ENCODE measurements at regions not wholly inside any gene's neighbourhood (a gene's known extent, or its start where the extent isn't known, plus 50 kb on each side); places are given as distances from the start of the nearest gene placed in this dataset.

DNA sequence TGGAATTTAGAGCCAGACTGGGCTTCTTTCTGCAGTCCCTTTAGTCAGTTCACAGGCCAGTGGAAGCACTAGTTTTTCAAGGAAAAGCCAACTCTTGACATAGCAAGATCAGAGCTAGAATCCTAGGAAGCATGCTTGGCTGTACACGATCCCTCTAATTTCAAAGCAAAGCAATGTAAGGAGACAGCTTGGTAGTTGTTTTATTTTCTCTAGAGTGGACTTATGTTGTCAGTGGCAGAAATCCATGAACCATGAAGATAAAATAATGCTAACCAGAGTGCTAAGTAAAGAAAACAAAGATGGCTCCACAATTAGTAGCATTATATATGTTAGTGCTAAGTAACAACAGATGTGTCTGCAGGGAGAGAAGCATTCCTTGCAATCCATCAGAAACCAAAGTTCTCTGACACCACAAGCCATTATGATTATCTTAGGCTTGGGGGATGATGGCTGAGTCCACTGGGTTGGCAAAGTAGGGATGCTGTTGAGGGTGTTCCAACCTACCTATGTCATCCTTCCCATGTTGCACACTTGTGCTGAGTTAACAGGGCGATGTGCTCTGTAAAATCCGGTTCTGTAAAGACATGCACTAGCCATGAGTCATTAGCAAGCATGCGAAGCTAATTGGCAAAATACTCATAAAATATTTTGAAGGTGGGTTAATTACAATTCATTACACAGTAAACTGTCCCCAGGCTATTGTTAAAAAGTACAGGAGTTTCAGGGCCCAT, 115.2 kb downstream of the BMP2 start:
- TF ChIP-seq, protein P1, sequence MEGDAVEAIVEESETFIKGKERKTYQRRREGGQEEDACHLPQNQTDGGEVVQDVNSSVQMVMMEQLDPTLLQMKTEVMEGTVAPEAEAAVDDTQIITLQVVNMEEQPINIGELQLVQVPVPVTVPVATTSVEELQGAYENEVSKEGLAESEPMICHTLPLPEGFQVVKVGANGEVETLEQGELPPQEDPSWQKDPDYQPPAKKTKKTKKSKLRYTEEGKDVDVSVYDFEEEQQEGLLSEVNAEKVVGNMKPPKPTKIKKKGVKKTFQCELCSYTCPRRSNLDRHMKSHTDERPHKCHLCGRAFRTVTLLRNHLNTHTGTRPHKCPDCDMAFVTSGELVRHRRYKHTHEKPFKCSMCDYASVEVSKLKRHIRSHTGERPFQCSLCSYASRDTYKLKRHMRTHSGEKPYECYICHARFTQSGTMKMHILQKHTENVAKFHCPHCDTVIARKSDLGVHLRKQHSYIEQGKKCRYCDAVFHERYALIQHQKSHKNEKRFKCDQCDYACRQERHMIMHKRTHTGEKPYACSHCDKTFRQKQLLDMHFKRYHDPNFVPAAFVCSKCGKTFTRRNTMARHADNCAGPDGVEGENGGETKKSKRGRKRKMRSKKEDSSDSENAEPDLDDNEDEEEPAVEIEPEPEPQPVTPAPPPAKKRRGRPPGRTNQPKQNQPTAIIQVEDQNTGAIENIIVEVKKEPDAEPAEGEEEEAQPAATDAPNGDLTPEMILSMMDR (conservative IDR thresholded peaks at IDR 0.05), result no peak
- no peak for TF ChIP-seq ZFX (IDR thresholded peaks at IDR 0.05)
- no peak overlapping the region for H3K27ac ChIP-seq

DNA sequence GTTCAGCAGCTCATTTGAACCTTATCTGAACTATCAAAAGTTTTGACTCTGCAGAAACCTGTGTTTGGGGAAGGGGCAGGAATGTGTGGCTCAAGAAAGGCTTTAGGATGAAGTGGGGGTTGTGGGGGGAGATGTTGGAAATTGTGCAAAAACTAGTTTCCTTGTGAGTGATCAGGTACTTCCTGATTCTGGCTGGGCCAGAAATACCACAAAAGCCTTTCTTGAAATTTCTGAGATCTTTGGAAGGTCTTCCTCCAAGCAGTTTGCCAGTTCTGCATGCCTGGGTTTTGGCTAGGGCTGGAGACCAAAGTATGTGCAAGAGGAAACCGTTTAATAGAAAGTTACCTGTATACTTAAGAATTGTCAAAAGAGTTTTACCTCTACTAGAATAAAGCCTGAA, 116.6 kb downstream of the BMP2 start:
- no peak overlapping the region for H3K27ac ChIP-seq
- no peak for TF ChIP-seq ZFX (IDR thresholded peaks at IDR 0.05)
- TF ChIP-seq, protein P1 (conservative IDR thresholded peaks at IDR 0.05), result no peak

DNA sequence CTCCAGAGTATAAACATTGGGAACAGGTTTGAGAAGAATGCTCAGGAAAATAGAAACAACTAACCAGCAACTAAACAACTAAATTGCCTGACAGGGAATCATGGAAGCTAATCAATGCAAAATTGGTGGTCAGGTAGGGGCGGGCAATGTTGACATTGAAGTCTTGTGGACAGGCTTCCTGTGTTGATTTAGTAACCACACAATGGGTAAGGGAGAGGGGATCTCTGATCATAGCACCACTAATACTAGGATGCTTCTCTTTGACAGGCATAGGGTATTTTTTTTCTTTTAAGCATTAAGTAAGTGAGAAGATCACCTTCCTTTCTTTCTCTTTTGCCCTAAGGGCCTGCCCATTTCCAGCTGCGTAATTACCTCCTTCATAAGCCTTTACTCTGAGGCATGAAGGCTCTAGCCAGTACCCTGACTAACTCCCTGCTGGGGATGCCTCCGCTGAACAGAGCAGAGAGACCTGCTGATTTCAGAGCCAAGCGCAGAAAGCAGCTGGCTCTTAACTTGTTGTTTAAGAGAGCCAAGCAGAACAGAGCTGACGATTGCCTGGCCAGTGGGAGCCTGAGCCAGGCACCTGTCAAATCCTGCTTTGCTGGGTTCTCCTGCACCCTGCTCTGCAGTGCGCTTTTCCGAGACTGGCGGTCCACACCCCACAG, 118.7 kb downstream of the BMP2 start:
- TF ChIP-seq, protein P1 (conservative IDR thresholded peaks at IDR 0.05), result no peak
- H3K27ac ChIP-seq, result no peak overlapping the region

DNA sequence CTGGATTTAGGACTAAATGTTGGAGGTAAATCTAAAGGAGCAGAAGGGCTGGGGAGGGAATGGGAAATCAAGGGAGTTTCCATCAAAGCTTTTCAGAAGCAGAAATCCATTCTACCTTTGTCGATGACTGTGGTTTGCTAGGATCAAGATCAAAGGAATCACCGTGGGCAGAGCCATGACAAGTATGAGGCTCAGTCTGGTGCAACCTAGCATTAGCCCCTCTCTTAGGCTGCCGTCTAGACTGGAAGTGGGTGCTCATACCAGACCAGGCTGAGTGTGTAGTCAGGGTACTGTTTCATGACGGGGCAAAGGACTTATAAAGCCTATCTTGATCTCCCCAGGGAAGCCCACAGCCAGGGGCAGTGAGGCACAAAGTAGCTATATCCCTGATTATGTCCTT, 120.5 kb downstream of the BMP2 start:
- H3K27ac ChIP-seq, result no peak overlapping the region
- no peak for TF ChIP-seq ZFX (IDR thresholded peaks at IDR 0.05)
- TF ChIP-seq, protein P1 (conservative IDR thresholded peaks at IDR 0.05), result no peak

DNA sequence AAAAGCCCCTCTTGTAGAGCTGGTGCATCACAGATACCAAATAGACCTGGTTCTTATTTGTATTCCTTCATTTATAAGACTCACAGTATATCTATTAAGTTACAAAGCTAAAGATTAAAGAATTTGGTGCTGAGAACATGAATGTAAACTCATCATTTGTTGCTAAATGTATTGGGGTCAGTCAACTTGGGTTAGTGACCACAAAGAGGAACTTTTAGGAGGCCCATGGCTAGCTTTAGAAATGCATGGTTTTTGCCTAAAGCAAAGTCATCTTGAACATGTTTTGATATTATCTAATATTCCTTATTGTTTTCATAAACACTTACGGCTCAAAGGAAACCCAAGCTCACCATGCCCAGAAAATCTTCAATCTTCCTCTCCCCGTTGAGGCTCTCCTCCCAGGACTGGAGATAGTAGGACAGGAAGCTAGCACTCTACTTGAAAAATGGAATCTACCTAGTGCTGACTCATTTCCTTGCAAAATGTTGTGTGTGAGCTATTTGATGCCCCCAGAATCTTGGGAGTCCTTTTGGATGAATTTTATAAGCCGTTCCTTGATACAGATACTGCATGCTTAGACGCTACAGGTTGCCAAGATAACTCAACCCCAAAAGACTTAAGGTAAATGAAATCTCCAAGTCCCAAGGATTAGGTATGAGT, 121.4 kb downstream of the BMP2 start:
- no peak overlapping the region for H3K27ac ChIP-seq
- TF ChIP-seq, protein P1 (conservative IDR thresholded peaks at IDR 0.05), result no peak
- no peak for TF ChIP-seq ZFX (IDR thresholded peaks at IDR 0.05)

DNA sequence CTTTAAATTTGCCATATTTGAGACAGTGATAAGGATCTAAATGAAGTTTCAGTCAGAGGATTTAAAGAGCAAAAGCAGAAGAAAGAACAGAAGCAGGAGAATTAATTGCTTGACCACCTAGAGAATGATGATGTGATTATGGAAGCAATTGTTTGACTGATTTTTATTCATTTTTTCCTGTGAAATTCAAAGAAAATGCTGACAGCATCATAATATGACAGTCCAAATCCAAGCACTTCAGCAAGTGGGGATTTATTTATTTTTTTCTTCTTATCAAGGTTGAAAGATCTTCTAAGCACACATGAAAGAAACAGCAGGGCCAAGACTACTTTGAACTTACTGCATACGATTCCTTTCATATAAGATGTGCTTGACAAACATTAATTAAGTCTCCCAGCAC, 125.2 kb downstream of the BMP2 start:
- no peak for TF ChIP-seq ZFX (IDR thresholded peaks at IDR 0.05)
- TF ChIP-seq, protein P1 (conservative IDR thresholded peaks at IDR 0.05), result no peak
- no peak overlapping the region for H3K27ac ChIP-seq

DNA sequence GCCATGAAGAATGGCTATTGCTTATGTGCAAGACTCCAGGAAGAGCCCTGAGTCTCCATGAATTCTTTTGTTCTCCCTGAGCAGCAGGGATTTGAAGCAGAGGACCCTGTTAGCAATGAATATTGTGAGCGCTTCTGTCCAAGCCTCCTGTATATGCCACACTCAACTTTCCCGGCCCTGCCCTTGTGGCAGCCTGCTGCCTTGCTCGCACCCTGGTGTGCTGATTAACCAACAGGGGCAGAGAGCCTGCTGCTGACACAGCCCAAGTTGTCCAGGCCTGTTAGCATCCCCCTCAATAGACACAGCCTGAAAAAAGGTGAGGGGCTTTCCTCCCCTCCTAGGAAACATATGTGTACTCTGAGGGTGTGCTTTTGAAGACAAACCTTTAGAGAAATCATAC, 131.4 kb downstream of the BMP2 start:
- TF ChIP-seq, protein P1 (conservative IDR thresholded peaks at IDR 0.05), result no peak
- TF ChIP-seq ZFX (IDR thresholded peaks at IDR 0.05), result no peak
- H3K27ac ChIP-seq, result no peak overlapping the region
